Testis (tissue), 2 donors: ENCODE measurements at regions not wholly inside any gene's neighbourhood (a gene's known extent, or its start where the extent isn't known, plus 50 kb on each side); places are given as distances from the start of the nearest gene placed in this dataset.

Experiments
- DNase-seq: peaks from one replicate; pipeline ENCODE4 v3.0.0-alpha.2; 2019
- H3K27ac ChIP-seq, 2 donors: fragments of 200-600 bp; sonication (generic); one replicate each; pipeline ENCODE4 v1.5.1; 2019
- H3K27me3 ChIP-seq: fragments of 200-600 bp; sonication (generic); one replicate; pipeline ENCODE4 v1.5.1; 2019
- H3K36me3 ChIP-seq: fragments of 200-600 bp; sonication (generic); one replicate; pipeline ENCODE4 v1.5.1; 2017; ENCODE audit warnings: low read depth; ENCODE audit errors: missing control alignments
- H3K4me1 ChIP-seq: fragments of 200-600 bp; sonication (generic); one replicate; pipeline ENCODE4 v1.5.1; 2019
- H3K4me3 ChIP-seq, 2 donors: fragments of 200-600 bp; sonication (generic); one replicate each; pipeline ENCODE4 v1.5.1; 2017 to 2019
- H3K9me3 ChIP-seq: fragments of 200-600 bp; sonication (generic); one replicate; pipeline ENCODE4 v1.5.1; 2017
- POLR2A ChIP-seq: fragments of 450-650 bp; IDR thresholded peaks from one replicate; pipeline ENCODE4 v1.6.1; 2017; ENCODE audit warnings: antibody characterized with exemption, mild to moderate bottlenecking, moderate library complexity
- WGBS, 2 donors: methylation state at CpG; one replicate each; pipeline ENCODE4 v1.1.5; 2018; 5-methylcytosine and 5-hydroxymethylcytosine counted together
- intact Hi-C: fragments of 100-400 bp; cut with DNase I; formaldehyde crosslinking; loops from one replicate; pipeline ENCODE4 v1.15.1; 2023; ENCODE audit warnings: low total_unique reads
- TF ChIP-seq, protein P1 (sequence below), 3 experiments: fragments of 450-650 bp in 2 of 3; fragments of 200-600 bp in 1 of 3; sonication (generic) in 1 of 3; IDR thresholded peaks; one replicate each; pipeline ENCODE4 v1.5.1; 2016 to 2019; ENCODE audit warnings: antibody characterized with exemption in 3 of 3, mild to moderate bottlenecking in 2 of 3, moderate library complexity in 1 of 3

DNA sequence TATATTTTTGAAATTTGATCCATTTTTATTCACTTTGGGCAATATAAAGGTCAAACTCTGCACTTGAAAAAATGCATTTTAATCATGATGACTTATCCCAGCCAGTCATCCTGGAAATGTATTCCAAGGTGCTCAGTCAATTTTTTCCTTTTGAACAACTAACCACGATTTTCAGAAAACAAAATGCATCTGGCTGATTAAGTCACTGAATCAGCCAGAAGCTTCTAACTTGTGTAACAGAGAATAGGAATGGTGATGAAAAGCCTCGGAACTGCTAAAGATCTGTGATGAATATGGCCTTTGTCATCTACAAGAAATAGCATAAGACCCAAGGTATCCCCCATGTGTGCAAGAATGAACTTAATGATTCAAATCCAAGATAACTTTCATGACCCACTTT is 572.7 kb downstream of the EPHA4 start:
- no peak overlapping the region for H3K27ac ChIP-seq
- TF ChIP-seq, protein P1, sequence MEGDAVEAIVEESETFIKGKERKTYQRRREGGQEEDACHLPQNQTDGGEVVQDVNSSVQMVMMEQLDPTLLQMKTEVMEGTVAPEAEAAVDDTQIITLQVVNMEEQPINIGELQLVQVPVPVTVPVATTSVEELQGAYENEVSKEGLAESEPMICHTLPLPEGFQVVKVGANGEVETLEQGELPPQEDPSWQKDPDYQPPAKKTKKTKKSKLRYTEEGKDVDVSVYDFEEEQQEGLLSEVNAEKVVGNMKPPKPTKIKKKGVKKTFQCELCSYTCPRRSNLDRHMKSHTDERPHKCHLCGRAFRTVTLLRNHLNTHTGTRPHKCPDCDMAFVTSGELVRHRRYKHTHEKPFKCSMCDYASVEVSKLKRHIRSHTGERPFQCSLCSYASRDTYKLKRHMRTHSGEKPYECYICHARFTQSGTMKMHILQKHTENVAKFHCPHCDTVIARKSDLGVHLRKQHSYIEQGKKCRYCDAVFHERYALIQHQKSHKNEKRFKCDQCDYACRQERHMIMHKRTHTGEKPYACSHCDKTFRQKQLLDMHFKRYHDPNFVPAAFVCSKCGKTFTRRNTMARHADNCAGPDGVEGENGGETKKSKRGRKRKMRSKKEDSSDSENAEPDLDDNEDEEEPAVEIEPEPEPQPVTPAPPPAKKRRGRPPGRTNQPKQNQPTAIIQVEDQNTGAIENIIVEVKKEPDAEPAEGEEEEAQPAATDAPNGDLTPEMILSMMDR (IDR thresholded peaks at IDR 0.05), result no peak
- no peak for TF ChIP-seq POLR2A
- no peaks in the 10 kb centered on the region for H3K27me3 ChIP-seq
- no peaks in the 10 kb centered on the region for H3K36me3 ChIP-seq
- no peaks in the 10 kb centered on the region for H3K4me1 ChIP-seq
- no peaks in the 10 kb centered on the region for H3K9me3 ChIP-seq
- no peak for DNase-seq
- intact Hi-C loops, result no loop called here
- no peak overlapping the region for H3K4me3 ChIP-seq
- WGBS, 2 donors, result 81 to 87% methylated on average over 2 of the region's 2 CpGs

GRCh38 chr2:221001381-221001801 is 570.7 kb downstream of the EPHA4 start:
- WGBS, 2 donors, result 36 to 59% methylated on average over 2 of the region's 2 CpGs
- DNase-seq, result no peak
- H3K9me3 ChIP-seq, result no peaks in the 10 kb centered on the region
- H3K27ac ChIP-seq, result no peak overlapping the region
- TF ChIP-seq, protein P1 (IDR thresholded peaks at IDR 0.05), result no peak
- TF ChIP-seq POLR2A, result no peak
- intact Hi-C loops, result no loop called here
- H3K36me3 ChIP-seq, result no peaks in the 10 kb centered on the region
- no peaks in the 10 kb centered on the region for H3K4me1 ChIP-seq
- no peaks in the 10 kb centered on the region for H3K27me3 ChIP-seq
- no peak overlapping the region for H3K4me3 ChIP-seq

GRCh38 chr2:221002101-221002685 is 569.9 kb downstream of the EPHA4 start:
- no peak overlapping the region for H3K27ac ChIP-seq
- 0% methylated on average over 1 of the region's 1 CpG for WGBS, 2 donors
- no peak overlapping the region for H3K4me3 ChIP-seq
- H3K27me3 ChIP-seq, result no peaks in the 10 kb centered on the region
- DNase-seq, result no peak
- intact Hi-C loops, result no loop called here
- H3K36me3 ChIP-seq, result no peaks in the 10 kb centered on the region
- TF ChIP-seq, protein P1 (IDR thresholded peaks at IDR 0.05), result no peak
- no peak for TF ChIP-seq POLR2A
- no peaks in the 10 kb centered on the region for H3K9me3 ChIP-seq
- no peaks in the 10 kb centered on the region for H3K4me1 ChIP-seq

DNA sequence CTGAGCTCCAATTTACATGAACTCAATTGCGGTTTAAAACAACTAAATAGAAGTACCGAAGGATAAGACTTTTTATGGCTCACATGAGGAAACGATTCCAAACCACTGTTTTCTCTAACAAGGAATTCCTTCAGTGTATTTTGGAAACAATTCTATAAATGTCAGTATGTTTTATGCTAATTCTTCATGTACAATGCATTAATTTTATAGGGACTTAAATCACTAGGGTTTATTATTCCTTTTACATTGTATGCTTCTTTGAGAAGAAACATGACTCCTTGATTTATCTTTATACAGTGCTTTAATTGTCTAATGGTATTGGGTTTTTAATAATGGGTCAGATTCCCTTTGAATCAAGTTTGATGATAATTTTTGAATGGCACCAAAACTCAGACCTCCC is 566.8 kb downstream of the EPHA4 start:
- Histone ChIP-seq H3K36me3 (no peaks in the 10 kb centered on the region), H3K27ac (no peak overlapping the region), H3K27me3 (no peaks in the 10 kb centered on the region), H3K4me1 (no peaks in the 10 kb centered on the region), H3K4me3 (no peak overlapping the region), H3K9me3 (no peaks in the 10 kb centered on the region)
- no peak for DNase-seq
- TF ChIP-seq, protein P1 (IDR thresholded peaks at IDR 0.05), result no peak
- TF ChIP-seq POLR2A, result no peak
- 87 to 88% methylated on average over 3 of the region's 3 CpGs for WGBS, 2 donors
- intact Hi-C loops, result no loop called here

GRCh38 chr2:221006084-221006483 is 566.0 kb downstream of the EPHA4 start:
- Histone ChIP-seq H3K27ac (no peak overlapping the region), H3K4me1 (no peaks in the 10 kb centered on the region), H3K36me3 (no peaks in the 10 kb centered on the region), H3K27me3 (no peaks in the 10 kb centered on the region), H3K9me3 (no peaks in the 10 kb centered on the region), H3K4me3 (no peak overlapping the region)
- TF ChIP-seq, protein P1 (IDR thresholded peaks at IDR 0.05), result no peak
- TF ChIP-seq POLR2A, result no peak
- intact Hi-C loops, result no loop called here
- DNase-seq, result no peak
